ENCODE measurements at regions not wholly inside any gene's neighbourhood (a gene's known extent, or its start where the extent isn't known, plus 50 kb on each side); places are given as distances from the start of the nearest gene placed in this dataset.

- in situ Hi-C loops (cut with HindIII; ENCODE audit: low pct_ligation_motif_present, low sequenced_read_pairs), result no loop called here
- peak; percentile 50 for DNase-seq
- H3K4me3 ChIP-seq (ENCODE audit: low read depth, low read length), result no peak overlapping the region
- H3K36me3 ChIP-seq (replicated peaks), result no peaks in the 10 kb centered on the region
- TF ChIP-seq, protein P1, sequence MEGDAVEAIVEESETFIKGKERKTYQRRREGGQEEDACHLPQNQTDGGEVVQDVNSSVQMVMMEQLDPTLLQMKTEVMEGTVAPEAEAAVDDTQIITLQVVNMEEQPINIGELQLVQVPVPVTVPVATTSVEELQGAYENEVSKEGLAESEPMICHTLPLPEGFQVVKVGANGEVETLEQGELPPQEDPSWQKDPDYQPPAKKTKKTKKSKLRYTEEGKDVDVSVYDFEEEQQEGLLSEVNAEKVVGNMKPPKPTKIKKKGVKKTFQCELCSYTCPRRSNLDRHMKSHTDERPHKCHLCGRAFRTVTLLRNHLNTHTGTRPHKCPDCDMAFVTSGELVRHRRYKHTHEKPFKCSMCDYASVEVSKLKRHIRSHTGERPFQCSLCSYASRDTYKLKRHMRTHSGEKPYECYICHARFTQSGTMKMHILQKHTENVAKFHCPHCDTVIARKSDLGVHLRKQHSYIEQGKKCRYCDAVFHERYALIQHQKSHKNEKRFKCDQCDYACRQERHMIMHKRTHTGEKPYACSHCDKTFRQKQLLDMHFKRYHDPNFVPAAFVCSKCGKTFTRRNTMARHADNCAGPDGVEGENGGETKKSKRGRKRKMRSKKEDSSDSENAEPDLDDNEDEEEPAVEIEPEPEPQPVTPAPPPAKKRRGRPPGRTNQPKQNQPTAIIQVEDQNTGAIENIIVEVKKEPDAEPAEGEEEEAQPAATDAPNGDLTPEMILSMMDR (IDR thresholded peaks at IDR 0.05; ENCODE audit: low read depth, low read length, missing control alignments), result no peak
- no peaks in the 10 kb centered on the region for H3K27me3 ChIP-seq (replicated peaks)
- no peak overlapping the region for H3K27ac ChIP-seq
These were observed 238.3 kb downstream of the HLX start for GRCh38 chr1:221117548-221117951.

- H3K36me3 ChIP-seq (replicated peaks), result no peaks in the 10 kb centered on the region
- H3K27me3 ChIP-seq (replicated peaks), result no peaks in the 10 kb centered on the region
- in situ Hi-C loops (cut with HindIII; ENCODE audit: low pct_ligation_motif_present, low sequenced_read_pairs), result no loop called here
- DNase-seq, result no peak
- no peak overlapping the region for H3K4me3 ChIP-seq (ENCODE audit: low read depth, low read length)
- TF ChIP-seq, protein P1 (IDR thresholded peaks at IDR 0.05; ENCODE audit: low read depth, low read length, missing control alignments), result no peak
- H3K27ac ChIP-seq, result no peak overlapping the region
These were observed 239.1 kb downstream of the HLX start for GRCh38 chr1:221118176-221118937.

- no peak overlapping the region for H3K27ac ChIP-seq
- TF ChIP-seq, protein P1 (IDR thresholded peaks at IDR 0.05; ENCODE audit: low read depth, low read length, missing control alignments), result no peak
- no peaks in the 10 kb centered on the region for H3K27me3 ChIP-seq (replicated peaks)
- DNase-seq, result no peak
- H3K36me3 ChIP-seq (replicated peaks), result no peaks in the 10 kb centered on the region
- in situ Hi-C loops (cut with HindIII; ENCODE audit: low pct_ligation_motif_present, low sequenced_read_pairs), result no loop called here
- no peak overlapping the region for H3K4me3 ChIP-seq (ENCODE audit: low read depth, low read length)
These were observed 239.7 kb downstream of the HLX start for GRCh38 chr1:221118938-221119320.

GRCh38 chr1:221122501-221122900 is 243.3 kb downstream of the HLX start:
- H3K36me3 ChIP-seq (replicated peaks), result no peaks in the 10 kb centered on the region
- no peak overlapping the region for H3K27ac ChIP-seq
- no peaks in the 10 kb centered on the region for H3K27me3 ChIP-seq (replicated peaks)
- in situ Hi-C loops (cut with HindIII; ENCODE audit: low pct_ligation_motif_present, low sequenced_read_pairs), result no loop called here
- no peak for DNase-seq
- no peak overlapping the region for H3K4me3 ChIP-seq (ENCODE audit: low read depth, low read length)
- TF ChIP-seq, protein P1 (IDR thresholded peaks at IDR 0.05; ENCODE audit: low read depth, low read length, missing control alignments), result no peak

GRCh38 chr1:221125976-221126375 is 246.7 kb downstream of the HLX start:
- in situ Hi-C loops (cut with HindIII; ENCODE audit: low pct_ligation_motif_present, low sequenced_read_pairs), result no loop called here
- no peak overlapping the region for H3K4me3 ChIP-seq (ENCODE audit: low read depth, low read length)
- no peaks in the 10 kb centered on the region for H3K27me3 ChIP-seq (replicated peaks)
- no peaks in the 10 kb centered on the region for H3K36me3 ChIP-seq (replicated peaks)
- H3K27ac ChIP-seq, result no peak overlapping the region
- DNase-seq, result no peak
- TF ChIP-seq, protein P1 (IDR thresholded peaks at IDR 0.05; ENCODE audit: low read depth, low read length, missing control alignments), result no peak

DNA sequence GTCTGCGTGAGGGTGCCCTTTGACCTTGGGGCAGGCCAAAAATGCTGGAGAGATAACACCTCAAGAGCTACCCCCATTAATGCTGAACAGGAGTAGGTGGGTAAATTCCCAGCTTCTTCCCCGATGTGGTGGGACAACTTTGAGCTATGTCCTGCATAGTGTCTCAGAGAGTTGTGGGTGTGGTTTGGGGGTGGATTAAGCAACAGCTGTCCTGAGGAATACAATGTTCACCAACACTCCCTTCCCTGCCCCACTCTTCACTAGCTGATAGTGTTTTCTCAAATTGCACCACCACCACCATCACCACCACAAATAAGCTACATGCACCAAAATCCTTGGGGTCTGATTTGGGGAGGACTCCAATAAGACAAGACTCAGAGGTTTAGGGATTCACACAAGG is 258.4 kb downstream of the HLX start:
- Histone ChIP-seq H3K27ac (no peak overlapping the region), H3K27me3 (replicated peaks) (no peaks in the 10 kb centered on the region), H3K4me3 (ENCODE audit: low read depth, low read length) (no peak overlapping the region), H3K36me3 (replicated peaks) (no peaks in the 10 kb centered on the region)
- no peak for DNase-seq
- TF ChIP-seq, protein P1 (IDR thresholded peaks at IDR 0.05; ENCODE audit: low read depth, low read length, missing control alignments), result no peak
- in situ Hi-C loops (cut with HindIII; ENCODE audit: low pct_ligation_motif_present, low sequenced_read_pairs), result no loop called here
